GM06990 (cell line): ENCODE measurements at regions not wholly inside any gene's neighbourhood (a gene's known extent, or its start where the extent isn't known, plus 50 kb on each side); places are given as distances from the start of the nearest gene placed in this dataset.

Experiments used
- DNase-seq: peaks from one replicate; pipeline ENCODE4 v3.0.0-alpha.2; 2011; ENCODE audit not compliant: insufficient read length; ENCODE audit errors: extremely low read depth
- H3K27me3 ChIP-seq: replicated peaks from 2 replicates; pipeline ENCODE4 v1.6.0; 2011; ENCODE audit warnings: low read length; ENCODE audit not compliant: control insufficient read depth, insufficient read depth
- H3K36me3 ChIP-seq: 2 replicates; pipeline ENCODE4 v1.5.1; 2011; ENCODE audit warnings: low read length; ENCODE audit not compliant: control insufficient read depth, insufficient read depth
- H3K4me3 ChIP-seq: replicated peaks from 2 replicates; pipeline ENCODE4 v1.5.1; 2011; ENCODE audit warnings: low read depth, mild to moderate bottlenecking, control low read depth, low read length
- CTCF ChIP-seq: IDR thresholded peaks from 2 replicates; pipeline ENCODE4 v1.5.1; 2011; ENCODE audit warnings: low read length, control low read depth, mild to moderate bottlenecking, inconsistent platforms; ENCODE audit not compliant: insufficient read depth, poor library complexity, severe bottlenecking

- DNase-seq, result no peak
- H3K4me3 ChIP-seq, result no peak overlapping the region
- no peaks in the 10 kb centered on the region for H3K27me3 ChIP-seq
- no peak for TF ChIP-seq CTCF
- no peaks in the 10 kb centered on the region for H3K36me3 ChIP-seq
Measured at GRCh38 chr17:63304704-63305261, 141.3 kb downstream of the CYB561 start.

GRCh38 chr17:63305857-63306256, 140.2 kb downstream of the CYB561 start:
- H3K36me3 ChIP-seq, result no peaks in the 10 kb centered on the region
- no peaks in the 10 kb centered on the region for H3K27me3 ChIP-seq
- no peak for DNase-seq
- no peak overlapping the region for H3K4me3 ChIP-seq
- no peak for TF ChIP-seq CTCF

GRCh38 chr17:63306855-63307254, 139.3 kb downstream of the CYB561 start:
- no peaks in the 10 kb centered on the region for H3K27me3 ChIP-seq
- no peak for DNase-seq
- TF ChIP-seq CTCF, result no peak

GRCh38 chr17:63308272-63308671, 137.8 kb downstream of the CYB561 start:
- H3K36me3 ChIP-seq, result no peaks in the 10 kb centered on the region
- H3K27me3 ChIP-seq, result no peaks in the 10 kb centered on the region
- DNase-seq, result no peak
- no peak overlapping the region for H3K4me3 ChIP-seq
- no peak for TF ChIP-seq CTCF

More at GRCh38 chr17:63306855-63307254, 139.3 kb downstream of the CYB561 start:
- no peak overlapping the region for H3K4me3 ChIP-seq
- H3K36me3 ChIP-seq, result no peaks in the 10 kb centered on the region

GRCh38 chr17:63309021-63309420, 137.1 kb downstream of the CYB561 start:
- H3K4me3 ChIP-seq, result no peak overlapping the region
- H3K36me3 ChIP-seq, result no peaks in the 10 kb centered on the region
- TF ChIP-seq CTCF, result no peak
- no peaks in the 10 kb centered on the region for H3K27me3 ChIP-seq
- DNase-seq, result no peak

GRCh38 chr17:63311416-63311937, 134.6 kb downstream of the CYB561 start:
- Histone ChIP-seq H3K36me3 (no peaks in the 10 kb centered on the region), H3K27me3 (no peaks in the 10 kb centered on the region), H3K4me3 (no peak overlapping the region)
- no peak for TF ChIP-seq CTCF
- no peak for DNase-seq
